H1 (cell line): ENCODE measurements at regions not wholly inside any gene's neighbourhood (a gene's known extent, or its start where the extent isn't known, plus 50 kb on each side); places are given as distances from the start of the nearest gene placed in this dataset.

Experiments
- CTCF ChIA-PET: fragments of 300-600 bp; sonication (Branson Sonifier 250); formaldehyde crosslinking; loops from one replicate; lab custom pipeline; 2021; ENCODE audit not compliant: partially characterized antibody; lab: Charles Lee
- POLR2A ChIA-PET: fragments of 300-600 bp; sonication (Branson Sonifier 250); formaldehyde crosslinking; loops from one replicate; lab custom pipeline; 2021; ENCODE audit warnings: inconsistent platforms; ENCODE audit not compliant: partially characterized antibody; lab: Charles Lee
- DNase-seq, 2 experiments: peaks; one replicate each; pipeline versions ENCODE4 v3.0.0 to v3.0.0-alpha.2; 2010 to 2022; ENCODE audit warnings: low spot score in 2 of 2, low read depth in 1 of 2, mixed read lengths in 1 of 2
- FAIRE-seq: peaks from 2 replicates; lab custom pipeline; 2011; peaks lifted over from hg19 to GRCh38; lab: Jason Lieb, UNC
- H2AFZ ChIP-seq: 2 replicates; pipeline ENCODE4 v1.8.1; 2012; ENCODE audit warnings: low read length, inconsistent platforms
- H2AK5ac ChIP-seq: 2 replicates; pipeline ENCODE4 v1.6.1; 2013; ENCODE audit warnings: low read depth, low read length
- H2BK120ac ChIP-seq: replicated peaks from 2 replicates; pipeline ENCODE3; 2013; ENCODE audit warnings: low read depth, low read length, inconsistent platforms
- H2BK12ac ChIP-seq: 2 replicates; pipeline ENCODE4 v1.6.1; 2013; ENCODE audit warnings: low read depth, low read length
- H2BK15ac ChIP-seq: 2 replicates; pipeline ENCODE4 v1.6.1; 2013; ENCODE audit warnings: low read length
- H2BK20ac ChIP-seq: 2 replicates; pipeline ENCODE4 v1.6.1; 2013; ENCODE audit warnings: low read length
- H2BK5ac ChIP-seq: 2 replicates; pipeline ENCODE4 v1.6.1; 2013; ENCODE audit warnings: low read depth, low read length
- H3K14ac ChIP-seq: 2 replicates; pipeline ENCODE4 v1.6.1; 2013; ENCODE audit warnings: inconsistent platforms; ENCODE audit not compliant: insufficient read length
- H3K18ac ChIP-seq: 2 replicates; pipeline ENCODE4 v1.6.1; 2013; ENCODE audit warnings: low read length; ENCODE audit errors: extremely low read depth
- H3K23ac ChIP-seq: 2 replicates; pipeline ENCODE4 v1.6.1; 2013; ENCODE audit warnings: inconsistent platforms; ENCODE audit not compliant: insufficient read length
- H3K23me2 ChIP-seq: 2 replicates; pipeline ENCODE4 v1.6.1; 2013; ENCODE audit warnings: low read depth, low read length
- H3K27ac ChIP-seq: 2 replicates; pipeline ENCODE4 v1.6.1; 2011; ENCODE audit warnings: low read depth, low read length, inconsistent platforms
- H3K27me3 ChIP-seq, 4 experiments: replicated peaks in 1 of 4; 1 replicate in 1 of 4; 2 replicates in 3 of 4; pipeline versions ENCODE4 v1.6.1 to v1.8.1; 2011 to 2013; ENCODE audit warnings: low read length in 3 of 4, mild to moderate bottlenecking in 3 of 4, inconsistent platforms in 2 of 4, mixed read lengths in 2 of 4, moderate library complexity in 1 of 4; ENCODE audit not compliant: control insufficient read depth in 3 of 4, insufficient read depth in 3 of 4; ENCODE audit errors: extremely low read depth in 1 of 4
- H3K36me3 ChIP-seq, 4 experiments: 2 replicates each; pipeline versions ENCODE4 v1.6.1 to v1.8.1; 2011 to 2013; ENCODE audit warnings: mild to moderate bottlenecking in 4 of 4, low read length in 3 of 4, moderate library complexity in 2 of 4, control low read depth in 1 of 4, inconsistent platforms in 1 of 4; ENCODE audit not compliant: insufficient read depth in 4 of 4, control insufficient read depth in 2 of 4
- H3K4ac ChIP-seq: replicated peaks from 2 replicates; pipeline ENCODE3; 2013; ENCODE audit warnings: low read length, low read depth, mixed read lengths, inconsistent platforms; ENCODE audit not compliant: insufficient read length
- H3K4me1 ChIP-seq, 4 experiments: replicated peaks in 1 of 4; 1 replicate in 1 of 4; 2 replicates in 3 of 4; pipeline versions ENCODE4 v1.6.1 to v1.8.1; 2011 to 2013; ENCODE audit warnings: low read length in 3 of 4, inconsistent platforms in 2 of 4, mixed read lengths in 1 of 4; ENCODE audit not compliant: insufficient read depth in 4 of 4, control insufficient read depth in 3 of 4
- H3K4me2 ChIP-seq, 2 experiments: 2 replicates each; pipeline versions ENCODE4 v1.6.1 to v1.8.1; 2011 to 2013; ENCODE audit warnings: low read depth in 2 of 2, low read length in 2 of 2, control low read depth in 1 of 2, inconsistent platforms in 1 of 2, mild to moderate bottlenecking in 1 of 2; ENCODE audit not compliant: insufficient read depth in 1 of 2
- H3K4me3 ChIP-seq, 4 experiments: fragments of 200-600, 300-600 bp in 1 of 4; sonication (generic), shearing (Covaris generic), sonication (Bioruptor Twin) in 1 of 4; 2 replicates each; pipeline versions ENCODE4 v1.5.1 to v1.8.1; 2011 to 2016; ENCODE audit warnings: low read length in 4 of 4, low read depth in 3 of 4, control low read depth in 2 of 4, inconsistent platforms in 2 of 4, mild to moderate bottlenecking in 2 of 4, mixed read lengths in 1 of 4, moderate library complexity in 1 of 4; ENCODE audit not compliant: insufficient read depth in 2 of 4; ENCODE audit errors: extremely low read depth in 1 of 4
- H3K56ac ChIP-seq: replicated peaks from 2 replicates; pipeline ENCODE3; 2013; ENCODE audit warnings: low read depth, mild to moderate bottlenecking, mixed read lengths, low read length, inconsistent platforms; ENCODE audit not compliant: insufficient read length
- H3K79me1 ChIP-seq: 2 replicates; pipeline ENCODE4 v1.6.1; 2013; ENCODE audit warnings: low read depth, low read length, control low read depth
- H3K79me2 ChIP-seq, 2 experiments: 2 replicates each; pipeline versions ENCODE4 v1.6.1 to v1.8.1; 2012 to 2013; ENCODE audit warnings: low read length in 2 of 2, mild to moderate bottlenecking in 2 of 2, inconsistent platforms in 1 of 2; ENCODE audit not compliant: insufficient read depth in 2 of 2, control insufficient read depth in 1 of 2
- H3K9ac ChIP-seq, 4 experiments: replicated peaks in 1 of 4; 1 replicate in 1 of 4; 2 replicates in 3 of 4; pipeline versions ENCODE4 v1.6.1 to v1.8.1; 2011 to 2013; ENCODE audit warnings: low read depth in 3 of 4, low read length in 3 of 4, control low read depth in 2 of 4, mild to moderate bottlenecking in 2 of 4, moderate library complexity in 2 of 4, inconsistent platforms in 1 of 4; ENCODE audit errors: extremely low read depth in 1 of 4
- H3K9me3 ChIP-seq, 2 experiments: 2 replicates each; pipeline versions ENCODE4 v1.6.1 to v1.8.1; 2012 to 2013; ENCODE audit warnings: mild to moderate bottlenecking in 2 of 2, moderate library complexity in 2 of 2, control low read depth in 1 of 2, inconsistent platforms in 1 of 2, low read depth in 1 of 2, low read length in 1 of 2, mixed read lengths in 1 of 2; ENCODE audit not compliant: insufficient read depth in 2 of 2
- H4K20me1 ChIP-seq, 2 experiments: replicated peaks in 1 of 2; 2 replicates each; pipeline versions ENCODE3 to v1.8.1; 2011 to 2013; ENCODE audit warnings: inconsistent platforms in 2 of 2, low read length in 2 of 2, mild to moderate bottlenecking in 1 of 2; ENCODE audit not compliant: insufficient read depth in 2 of 2, control insufficient read depth in 1 of 2
- H4K5ac ChIP-seq: 2 replicates; pipeline ENCODE4 v1.6.1; 2013; ENCODE audit warnings: low read length, low read depth, mixed read lengths, inconsistent platforms; ENCODE audit not compliant: insufficient read length
- H4K8ac ChIP-seq: 2 replicates; pipeline ENCODE4 v1.8.0; 2013; ENCODE audit warnings: mild to moderate bottlenecking, moderate library complexity, low read length, inconsistent platforms; ENCODE audit not compliant: insufficient read depth; ENCODE audit errors: extremely low read depth
- H4K91ac ChIP-seq: replicated peaks from 2 replicates; pipeline ENCODE3; 2013; ENCODE audit warnings: low read length, mixed read lengths, inconsistent platforms; ENCODE audit not compliant: insufficient read length
- ASH2L ChIP-seq: fragments of 200-600, 300-600 bp; sonication (generic); IDR thresholded peaks from one replicate; pipeline ENCODE4 v1.7.1; 2017; ENCODE audit warnings: low read length
- CBX8 ChIP-seq: fragments of 300-800, 300-1000 bp; sonication (generic); IDR thresholded peaks from 2 replicates; pipeline ENCODE4 v1.7.1; 2016; ENCODE audit warnings: low read depth, low read length, borderline replicate concordance
- MAFK ChIP-seq: IDR thresholded peaks from 2 replicates; pipeline ENCODE4 v1.6.1; 2012; ENCODE audit warnings: low read depth, mild to moderate bottlenecking, improper control_type of control experiment, low read length
- NANOG ChIP-seq: IDR thresholded peaks from 2 replicates; pipeline ENCODE4 v1.6.1; 2011; ENCODE audit warnings: low read length, low read depth, mild to moderate bottlenecking, inconsistent platforms; ENCODE audit not compliant: insufficient read depth, poor library complexity, severe bottlenecking
- POLR2AphosphoS5 ChIP-seq: IDR thresholded peaks from 2 replicates; pipeline ENCODE4 v1.6.1; 2011; ENCODE audit warnings: low read depth, low read length
- RNF2 ChIP-seq: fragments of 200-900, 300-1000 bp; sonication (generic); IDR thresholded peaks from 2 replicates; pipeline ENCODE4 v1.7.1; 2016; ENCODE audit warnings: borderline replicate concordance, low read depth, mild to moderate bottlenecking, antibody characterized with exemption, low read length; ENCODE audit not compliant: poor library complexity, severe bottlenecking; ENCODE audit errors: missing control alignments
- SIN3A ChIP-seq, 2 experiments: IDR thresholded peaks in 1 of 2; conservative IDR thresholded peaks in 1 of 2; 2 replicates each; pipeline ENCODE4 v1.6.1; 2011 to 2012; ENCODE audit warnings: low read length in 2 of 2, improper control_type of control experiment in 1 of 2, low read depth in 1 of 2, mild to moderate bottlenecking in 1 of 2
- SIRT6 ChIP-seq: IDR thresholded peaks from one replicate; pipeline ENCODE4 v1.7.1; 2012; ENCODE audit warnings: low read length, inconsistent platforms
- SP1 ChIP-seq: IDR thresholded peaks from 2 replicates; pipeline ENCODE4 v1.6.1; 2011; ENCODE audit warnings: low read depth, low read length
- SP2 ChIP-seq: IDR thresholded peaks from 2 replicates; pipeline ENCODE4 v1.6.1; 2012; ENCODE audit warnings: mild to moderate bottlenecking, low read length, inconsistent platforms
- SRF ChIP-seq: IDR thresholded peaks from 2 replicates; pipeline ENCODE4 v1.6.1; 2011; ENCODE audit warnings: mild to moderate bottlenecking, low read depth, low read length, moderate library complexity
- WGBS, 2 experiments: shearing (Covaris generic) in 1 of 2; methylation state at CpG; one replicate each; pipeline versions ENCODE4 v1.1.6 to v1.1.7; 2013 to 2015; ENCODE audit warnings: low lambda C conversion rate in 2 of 2, mixed read lengths in 2 of 2, inconsistent platforms in 1 of 2, low coverage in 1 of 2, missing lambda C conversion rate in 1 of 2; ENCODE audit not compliant: insufficient replicate concordance in 2 of 2, insufficient coverage in 1 of 2, insufficient read length in 1 of 2; ENCODE audit errors: extremely low coverage in 1 of 2, missing lambda C conversion rate in 1 of 2; 5-methylcytosine and 5-hydroxymethylcytosine counted together

- no peaks in the 10 kb centered on the region for H3K9me3 ChIP-seq
- WGBS, 2 experiments, result 88% methylated on average over 6 of the region's 6 CpGs; no CpG with 5 or more reads in 1 of the 2 experiments
- H3K4me1 ChIP-seq, result no peaks in the 10 kb centered on the region
- no peak overlapping the region for H3K56ac ChIP-seq
- no peak overlapping the region for H4K5ac ChIP-seq
- no peak overlapping the region for H3K23ac ChIP-seq
- no peak overlapping the region for H3K14ac ChIP-seq
- POLR2A ChIA-PET, result no interaction called here
- no peak overlapping the region for H2AK5ac ChIP-seq
- no peak overlapping the region for H2BK5ac ChIP-seq
- H4K91ac ChIP-seq, result no peak overlapping the region
- H3K4me3 ChIP-seq, result no peak overlapping the region
- no peak for DNase-seq
- CTCF ChIA-PET, result no interaction called here
- H2BK15ac ChIP-seq, result no peak overlapping the region
- H3K27ac ChIP-seq, result no peak overlapping the region
- H3K27me3 ChIP-seq, result no peaks in the 10 kb centered on the region
- no peaks in the 10 kb centered on the region for H3K79me2 ChIP-seq
- H4K8ac ChIP-seq, result no peak overlapping the region
- no peak overlapping the region for H3K4me2 ChIP-seq
- H3K79me1 ChIP-seq, result no peaks in the 10 kb centered on the region
- H2BK20ac ChIP-seq, result no peak overlapping the region
- no peak for TF ChIP-seq NANOG
- TF ChIP-seq MAFK, result no peak
- no peak for TF ChIP-seq RNF2
- no peak for TF ChIP-seq SP1
- TF ChIP-seq SP2, result no peak
- TF ChIP-seq CBX8, result no peak
- TF ChIP-seq POLR2AphosphoS5, result no peak
- no peak for TF ChIP-seq SIRT6
- no peak for TF ChIP-seq SRF
- TF ChIP-seq SIN3A (conservative IDR thresholded peaks at IDR 0.05 in 1 of 2, IDR thresholded peaks at IDR 0.05 in 1 of 2; ENCODE audit: low read depth in 1 of 2, low read length in 2 of 2), result no peak
- no peak for TF ChIP-seq ASH2L
- no peak for FAIRE-seq
- H3K18ac ChIP-seq, result no peak overlapping the region
- H3K4ac ChIP-seq, result no peak overlapping the region
- no peak overlapping the region for H2BK120ac ChIP-seq
- H3K36me3 ChIP-seq, result no peaks in the 10 kb centered on the region
- H2BK12ac ChIP-seq, result no peak overlapping the region
- H4K20me1 ChIP-seq, result no peaks in the 10 kb centered on the region
- no peak overlapping the region for H3K9ac ChIP-seq
- peak overlapping the region; percentile 56; the same call in 1 of the 2 replicates for H2AFZ ChIP-seq
- no peaks in the 10 kb centered on the region for H3K23me2 ChIP-seq
These were observed 774.8 kb upstream of the TENM3 start for GRCh38 chr4:181468451-181468850.
